Hepatocyte (in vitro differentiated cells): ENCODE measurements at regions not wholly inside any gene's neighbourhood (a gene's known extent, or its start where the extent isn't known, plus 50 kb on each side); places are given as distances from the start of the nearest gene placed in this dataset.

ENCODE experiments used
- CTCF ChIP-seq: fragments of 200-600 bp; sonication (generic); IDR thresholded peaks from 2 replicates; pipeline ENCODE4 v1.5.1; 2016; ENCODE audit warnings: antibody characterized with exemption, mild to moderate bottlenecking; ENCODE audit not compliant: poor library complexity
- EZH2 ChIP-seq: fragments of 200-600 bp; sonication (generic); IDR thresholded peaks from 2 replicates; pipeline ENCODE4 v1.6.1; 2016; ENCODE audit warnings: antibody characterized with exemption, mild to moderate bottlenecking, borderline replicate concordance

- no peak for TF ChIP-seq CTCF
- no peak for TF ChIP-seq EZH2
Measured at GRCh38 chr2:64757126-64757525, 103.4 kb upstream of the SERTAD2 start.
